NCI-H1436 (cell line): ENCODE measurements at regions not wholly inside any gene's neighbourhood (a gene's known extent, or its start where the extent isn't known, plus 50 kb on each side); places are given as distances from the start of the nearest gene placed in this dataset.

Experiments used
- DNase-seq: peaks from one replicate; lab custom pipeline; 2025; lab: John Stamatoyannopoulos, UW

DNA sequence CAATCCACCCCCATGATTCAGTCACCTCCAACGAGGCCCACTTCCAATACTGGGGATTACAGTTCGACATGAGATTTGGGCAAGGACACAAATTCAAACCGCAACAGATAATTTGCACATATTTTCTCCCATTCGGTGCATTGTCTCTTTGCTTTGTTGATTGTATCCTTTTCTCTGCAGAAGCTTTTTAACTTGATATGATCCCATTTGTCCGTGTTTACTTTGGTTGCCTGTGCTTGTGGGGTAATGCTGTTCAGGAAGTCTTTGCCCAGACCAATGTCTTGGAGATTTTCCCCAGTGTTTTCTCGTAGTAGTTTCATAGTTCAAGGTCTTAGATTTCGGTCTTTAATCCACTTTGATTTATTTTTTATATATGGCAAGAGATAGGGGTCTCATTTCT is 330.8 kb upstream of the SPRY2 start:
- DNase-seq: no peak

DNA sequence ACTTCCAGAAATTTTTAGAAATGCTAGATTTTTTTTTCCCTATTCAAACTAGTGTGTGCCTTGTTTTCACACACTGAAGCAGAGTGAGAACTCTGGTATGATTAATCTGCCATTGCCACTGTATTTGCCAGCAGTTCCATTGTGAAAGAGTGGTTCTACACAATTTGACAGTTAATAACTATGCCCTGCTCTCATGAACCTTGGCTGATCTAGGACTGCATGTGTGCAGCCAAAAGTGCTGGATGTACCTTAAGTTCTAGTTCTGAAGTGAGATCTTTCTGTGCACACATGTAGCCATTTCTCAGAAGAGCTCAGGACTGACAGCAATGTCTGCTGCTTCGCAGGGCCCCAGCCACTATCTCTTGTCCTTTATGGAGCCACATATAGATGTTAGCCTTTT is 328.2 kb upstream of the SPRY2 start:
- DNase-seq: no peak

DNA sequence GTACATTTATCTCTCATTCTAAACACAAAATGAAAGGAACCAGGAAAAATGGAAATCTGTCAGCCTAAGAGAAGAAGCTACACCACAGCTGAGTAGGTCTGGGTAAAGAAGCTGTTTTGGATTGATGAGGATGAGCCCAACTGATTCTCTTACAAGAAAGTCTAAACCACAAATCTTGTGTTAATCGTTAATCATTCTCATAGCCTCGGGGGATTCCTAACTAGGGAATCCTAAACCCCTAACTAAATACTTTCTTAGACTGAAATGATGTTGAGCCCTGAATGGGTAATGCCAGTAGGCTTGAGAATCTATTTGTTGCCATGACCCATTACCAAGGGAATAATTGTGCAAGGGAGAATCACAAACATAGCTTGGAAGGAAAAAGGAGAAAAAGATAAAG is 327.5 kb upstream of the SPRY2 start:
- no peak for DNase-seq

DNA sequence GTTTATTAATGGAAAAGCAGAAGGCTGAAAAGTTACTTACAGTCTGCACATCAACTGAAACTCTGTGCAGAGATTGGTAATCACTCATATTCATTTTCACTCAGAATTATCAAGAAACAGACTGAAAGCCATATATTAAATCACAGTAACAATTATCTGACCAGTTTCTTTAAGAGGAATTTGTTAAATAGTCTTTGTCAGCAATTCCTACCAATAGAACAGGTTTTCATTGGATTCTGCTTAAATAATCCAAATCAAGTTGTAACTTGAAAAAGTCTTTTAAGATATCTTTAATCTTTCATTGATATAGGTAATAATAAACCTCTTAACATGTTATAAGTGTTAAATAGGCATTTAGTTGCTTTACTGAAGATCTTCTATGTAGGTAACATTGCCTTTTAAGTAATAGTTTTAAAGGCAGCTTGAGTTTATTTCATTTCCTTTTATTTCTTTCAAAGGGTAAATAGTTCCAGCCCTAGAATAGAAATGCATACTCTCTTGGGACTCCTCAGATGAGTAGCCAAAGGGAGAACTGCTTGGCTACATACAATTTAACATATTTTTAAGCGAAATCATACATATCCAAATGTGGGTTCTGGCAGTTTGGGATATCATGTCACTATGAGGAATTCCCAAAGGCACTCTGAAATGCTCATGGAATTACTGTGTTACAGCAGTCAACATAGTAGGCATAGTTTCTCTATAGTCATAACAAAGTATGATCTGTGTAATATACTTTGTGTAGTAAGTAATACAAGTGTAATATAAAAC is 326.0 kb upstream of the SPRY2 start:
- no peak for DNase-seq

DNA sequence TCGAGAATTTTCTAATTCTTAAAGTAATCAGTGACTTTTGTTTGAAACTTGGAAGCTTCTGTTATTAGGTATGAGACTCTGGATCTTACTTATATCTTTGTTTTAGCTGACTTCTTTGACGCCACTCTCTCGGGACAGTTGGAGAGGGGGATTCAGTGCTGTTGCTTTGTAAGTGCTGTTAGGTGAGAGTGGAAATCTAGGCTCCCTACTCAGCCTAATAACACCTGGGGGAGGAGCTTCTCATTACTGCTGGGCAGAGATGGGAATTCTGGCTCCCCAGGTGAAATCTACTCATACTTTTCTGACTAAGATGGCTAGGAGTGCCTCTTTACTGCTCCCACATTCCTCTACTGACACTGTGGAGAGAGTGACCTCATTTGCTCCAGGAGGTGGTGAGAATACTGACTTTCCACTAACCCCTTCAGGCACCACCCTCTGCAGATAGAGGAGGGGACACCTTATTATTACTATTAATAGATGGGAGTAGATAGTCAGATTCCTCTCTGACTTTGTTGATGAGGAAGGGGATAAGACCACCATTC is 324.9 kb upstream of the SPRY2 start:
- no peak for DNase-seq

DNA sequence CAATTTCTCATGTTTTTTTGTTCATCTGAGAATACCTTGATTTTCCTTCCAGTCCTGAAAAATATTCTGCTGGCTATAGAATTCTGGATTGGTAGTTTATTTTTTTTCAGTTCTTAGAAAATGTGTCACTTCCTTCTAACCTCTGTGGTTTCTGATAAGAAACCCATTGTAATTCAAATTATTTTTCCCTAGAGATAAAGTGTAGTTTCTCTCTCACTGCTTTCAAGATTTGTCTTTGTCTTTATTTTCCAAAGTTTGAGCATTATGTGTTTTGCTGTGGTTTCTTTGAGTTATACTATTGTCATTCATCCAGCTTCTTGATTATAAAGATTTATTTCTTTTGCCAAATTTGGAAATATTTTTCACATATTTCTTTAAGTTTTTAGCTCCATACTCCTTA is 324.0 kb upstream of the SPRY2 start:
- DNase-seq: no peak

DNA sequence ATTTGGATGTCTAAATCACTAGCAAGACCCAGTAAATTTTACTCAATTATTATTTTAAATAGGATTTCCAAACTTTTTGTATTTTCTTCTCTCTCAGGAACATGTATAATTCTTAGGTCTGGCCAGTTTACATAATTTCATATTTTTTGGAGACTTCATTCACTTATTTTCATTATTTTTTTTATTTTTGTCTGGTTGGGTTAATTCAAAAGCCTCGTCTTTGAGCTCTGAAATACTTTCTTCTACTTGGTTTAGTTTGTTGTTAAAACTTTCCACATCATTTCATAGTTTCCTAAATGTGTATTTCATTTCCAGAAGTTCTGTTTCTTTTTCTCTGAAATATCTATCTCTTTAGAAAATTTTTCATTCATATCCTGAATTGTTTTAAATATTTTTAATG is 322.9 kb upstream of the SPRY2 start:
- DNase-seq: no peak

DNA sequence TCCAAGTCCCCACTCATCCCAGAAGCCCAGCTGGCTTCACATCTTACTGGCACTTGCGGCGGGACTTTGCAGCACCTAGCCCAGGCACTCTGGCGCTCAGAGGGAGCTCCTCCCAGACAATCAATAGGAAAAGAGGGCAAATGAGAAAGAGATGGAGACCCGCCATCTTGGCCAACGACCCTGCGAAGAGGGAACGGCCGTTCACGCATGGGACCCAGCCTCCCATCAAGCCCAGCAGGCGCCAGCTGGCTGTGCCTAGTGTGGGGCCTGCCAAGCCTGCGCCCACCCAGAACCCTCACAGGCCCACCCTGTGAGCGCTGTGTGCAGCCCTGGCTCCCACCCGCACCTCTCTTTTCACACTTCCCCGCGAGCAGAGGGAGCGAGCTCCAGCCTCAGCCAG is 317.8 kb upstream of the SPRY2 start:
- no peak for DNase-seq

DNA sequence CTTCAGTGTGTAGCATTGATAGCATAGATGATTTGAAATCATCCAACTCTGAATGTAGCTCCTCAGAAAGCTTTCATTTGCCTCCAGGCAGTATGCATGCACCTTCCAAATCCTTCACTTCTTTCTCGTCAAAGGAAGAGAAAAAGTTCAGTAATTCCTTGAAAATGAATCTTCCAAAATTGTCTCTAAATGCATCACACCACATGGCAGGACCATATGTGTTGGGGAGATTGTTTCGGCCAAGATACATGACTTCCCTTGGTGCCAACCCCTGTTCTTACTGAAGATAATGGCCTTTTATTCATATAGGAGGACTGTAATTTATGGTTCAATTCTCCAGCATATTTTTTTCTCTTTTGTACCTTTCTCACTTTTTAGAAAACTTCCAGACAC is 315.6 kb upstream of the SPRY2 start:
- no peak for DNase-seq

DNA sequence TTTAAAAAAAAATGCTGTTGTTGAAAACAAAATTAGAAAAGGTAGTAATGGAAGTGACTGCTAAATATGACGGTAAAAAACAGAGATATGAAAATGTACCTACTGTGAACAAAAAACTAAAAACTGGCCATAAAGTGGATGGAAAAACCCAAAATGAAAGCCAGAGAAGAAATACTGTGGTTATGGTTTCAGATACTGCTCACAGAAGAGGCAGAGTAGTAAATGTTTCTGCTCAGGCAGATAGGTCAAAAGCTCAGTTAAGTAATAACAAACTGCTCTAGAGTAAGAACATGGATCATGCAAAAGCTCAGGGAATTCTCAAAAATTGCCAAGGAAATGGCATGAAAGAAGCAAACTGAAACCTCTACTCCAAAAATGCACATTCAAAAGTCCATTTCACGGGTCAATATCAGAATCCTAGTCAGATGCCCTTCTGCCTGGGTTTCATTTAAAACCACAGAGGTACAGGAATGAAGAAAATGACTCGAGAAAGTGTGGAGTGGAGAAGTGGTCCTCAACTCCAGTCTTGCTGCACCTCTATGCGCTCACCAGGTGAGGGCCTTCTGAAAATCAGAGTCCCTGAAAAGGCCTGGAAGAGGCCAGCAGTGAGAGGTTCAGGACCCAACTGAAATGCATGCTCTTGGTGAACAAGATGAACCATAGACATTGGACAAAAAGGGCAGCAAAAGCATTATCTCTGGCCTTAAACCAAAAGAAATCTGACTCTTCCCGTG is 315.0 kb upstream of the SPRY2 start:
- DNase-seq: no peak

DNA sequence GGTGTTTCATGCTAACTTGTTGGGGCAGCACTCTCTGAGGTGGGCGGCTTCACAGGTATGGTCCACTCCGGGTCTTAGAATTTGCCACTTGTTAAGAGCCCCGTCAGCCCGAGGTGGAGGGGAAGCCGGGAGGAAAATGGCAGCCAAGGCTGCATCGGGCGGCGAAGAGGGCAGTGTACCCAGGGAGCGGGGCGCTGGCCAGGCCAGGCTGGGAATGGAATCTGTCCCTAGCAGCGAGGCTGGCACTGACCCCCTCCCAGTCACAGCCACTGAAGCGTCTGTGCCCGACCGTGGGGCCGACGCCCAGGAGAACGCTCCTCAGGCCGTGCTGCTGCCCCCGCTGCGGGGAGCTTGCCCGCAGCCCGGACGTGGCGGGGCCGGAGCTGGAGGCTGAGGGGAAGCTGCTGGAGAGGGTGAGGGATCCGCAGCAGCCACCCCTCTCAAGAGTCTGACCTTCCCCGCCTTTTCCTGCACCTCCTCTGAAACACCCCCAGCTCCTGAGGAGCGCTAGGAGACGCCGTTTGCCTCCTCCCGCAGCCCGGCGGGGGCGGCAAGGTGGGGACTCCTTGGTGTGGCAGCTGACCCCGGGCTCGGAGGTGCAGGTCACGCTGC is 313.8 kb upstream of the SPRY2 start:
- DNase-seq: no peak

DNA sequence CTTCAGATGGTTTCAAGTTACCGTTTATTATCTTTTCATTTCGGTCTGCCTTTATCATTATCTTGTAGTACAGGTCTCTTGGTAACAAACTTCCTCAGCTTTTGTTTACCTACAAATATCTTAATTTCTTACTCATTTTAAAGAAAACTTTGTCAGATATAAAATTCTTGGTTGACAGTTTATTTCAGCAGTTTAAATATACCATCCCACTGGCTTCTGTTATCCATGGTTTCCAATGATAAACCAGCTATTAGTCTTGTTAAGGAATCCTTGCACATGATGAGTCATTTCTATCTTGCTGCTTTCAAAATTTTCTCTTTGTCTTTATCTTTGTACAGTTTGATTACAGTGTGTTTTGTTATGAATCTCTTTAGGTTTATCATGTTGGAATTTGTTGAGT is 308.3 kb upstream of the SPRY2 start:
- DNase-seq: no peak

DNA sequence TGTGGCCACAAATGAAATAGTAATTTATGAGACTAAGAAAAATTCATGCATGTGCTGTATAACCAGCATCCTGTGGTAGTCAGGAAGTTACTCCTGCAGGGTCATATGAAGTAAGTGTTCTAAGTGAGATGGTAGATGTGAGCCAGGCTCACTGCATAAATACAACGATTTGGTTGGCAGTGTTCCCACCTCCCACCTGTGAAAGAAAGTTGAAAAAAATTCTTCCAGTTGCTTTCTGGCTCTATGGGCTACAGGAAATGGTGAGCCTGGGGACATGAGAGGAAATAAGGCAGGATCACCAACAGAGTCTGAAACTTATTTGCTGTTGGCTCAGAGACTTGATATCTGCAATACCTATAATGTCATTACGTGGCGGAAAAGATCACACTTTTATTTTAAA is 301.7 kb upstream of the SPRY2 start:
- no peak for DNase-seq

DNA sequence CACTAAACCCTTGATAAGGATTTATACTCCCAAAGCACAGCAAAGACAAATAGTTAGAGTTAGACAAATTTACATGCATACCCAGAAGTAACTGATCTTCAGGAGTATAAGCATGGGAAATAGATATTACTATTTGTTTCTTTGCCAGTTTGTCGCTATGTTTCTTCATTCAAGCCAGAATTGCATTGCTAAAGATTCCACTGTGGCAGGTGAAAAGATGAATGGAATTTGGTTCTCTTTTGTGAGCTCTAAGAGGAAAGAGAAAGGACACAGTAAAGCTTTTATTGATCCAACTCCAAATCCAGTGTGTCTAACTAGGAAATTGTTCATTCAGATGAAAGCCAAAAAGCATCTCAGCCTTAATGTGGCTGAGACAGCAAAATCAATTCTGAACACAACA is 292.3 kb upstream of the SPRY2 start:
- DNase-seq: no peak

DNA sequence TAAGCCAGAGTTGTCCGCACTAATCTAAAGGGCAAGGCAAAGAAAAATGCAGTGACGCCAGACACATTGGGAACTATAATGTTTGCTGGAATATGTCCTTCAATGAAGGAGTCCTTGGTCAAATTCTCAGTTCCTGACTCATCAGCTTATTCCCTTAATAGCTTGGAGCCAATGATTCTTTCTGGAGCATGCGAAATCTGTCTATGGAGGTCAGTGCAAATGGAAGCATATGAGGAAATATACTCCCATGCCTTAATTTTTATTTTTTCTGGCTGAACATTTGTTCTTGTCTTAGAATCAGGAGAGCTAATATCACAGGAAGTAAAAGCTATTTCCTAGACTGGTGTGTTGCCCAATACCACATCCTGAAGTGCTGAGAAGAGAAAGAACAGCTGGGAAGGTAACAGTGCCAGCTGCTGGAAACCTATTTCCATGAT is 289.8 kb upstream of the SPRY2 start:
- DNase-seq: no peak

DNA sequence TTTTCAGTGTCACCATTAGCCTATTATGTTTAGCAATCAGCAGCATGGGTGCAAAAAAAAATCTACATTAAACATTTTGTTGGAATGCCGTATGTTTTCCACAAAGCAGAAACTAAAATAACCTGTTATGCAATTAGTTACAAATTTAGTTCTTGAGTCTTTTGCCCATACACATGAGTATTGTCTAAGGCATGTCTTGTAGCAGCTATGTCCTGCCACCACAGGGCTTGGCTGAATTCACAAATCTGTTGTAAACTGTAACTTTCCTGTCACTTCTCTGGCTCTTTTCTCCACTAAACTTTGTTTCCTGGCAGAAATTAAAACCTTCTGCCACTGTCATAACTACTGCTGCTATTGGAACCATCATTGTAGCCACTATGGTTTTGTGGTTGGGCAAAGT is 277.9 kb upstream of the SPRY2 start:
- DNase-seq: no peak

DNA sequence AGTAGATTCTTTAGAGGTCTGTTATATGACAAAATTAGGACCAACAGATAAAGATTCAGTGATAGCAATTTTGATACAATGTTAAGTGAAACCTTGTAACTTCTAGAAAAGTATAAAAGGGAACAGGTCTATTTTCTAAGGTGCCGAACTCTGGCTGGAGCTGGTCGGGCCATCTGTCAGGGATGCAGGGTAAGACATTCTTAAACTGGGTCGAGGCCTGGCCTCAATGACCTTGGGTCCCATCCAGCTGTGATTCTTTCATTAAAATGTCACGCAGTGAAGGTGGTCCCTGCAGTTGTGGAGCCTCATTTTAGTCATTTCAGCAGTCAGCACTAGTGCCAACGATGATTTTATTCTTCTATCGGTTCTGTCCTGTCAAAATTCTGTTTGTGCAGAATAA is 271.9 kb upstream of the SPRY2 start:
- DNase-seq: no peak

DNA sequence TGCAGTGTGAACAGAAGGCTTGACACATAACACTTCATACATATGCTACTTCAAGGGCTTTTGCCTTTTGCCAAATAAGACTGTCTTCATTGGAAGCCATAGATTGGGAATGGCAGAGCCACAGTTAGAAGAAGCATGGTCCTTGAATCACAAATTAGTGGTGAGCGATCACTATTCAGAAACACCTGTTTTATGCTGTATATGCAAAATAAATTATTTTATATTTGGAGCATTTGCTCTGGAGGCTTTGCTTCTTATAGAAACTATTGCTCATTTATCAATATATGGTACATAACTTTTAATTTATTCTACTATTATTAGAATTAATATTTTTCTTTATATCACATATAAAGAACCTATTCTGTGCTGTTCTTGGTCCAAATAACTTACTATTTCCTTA is 270.4 kb upstream of the SPRY2 start:
- DNase-seq: no peak

DNA sequence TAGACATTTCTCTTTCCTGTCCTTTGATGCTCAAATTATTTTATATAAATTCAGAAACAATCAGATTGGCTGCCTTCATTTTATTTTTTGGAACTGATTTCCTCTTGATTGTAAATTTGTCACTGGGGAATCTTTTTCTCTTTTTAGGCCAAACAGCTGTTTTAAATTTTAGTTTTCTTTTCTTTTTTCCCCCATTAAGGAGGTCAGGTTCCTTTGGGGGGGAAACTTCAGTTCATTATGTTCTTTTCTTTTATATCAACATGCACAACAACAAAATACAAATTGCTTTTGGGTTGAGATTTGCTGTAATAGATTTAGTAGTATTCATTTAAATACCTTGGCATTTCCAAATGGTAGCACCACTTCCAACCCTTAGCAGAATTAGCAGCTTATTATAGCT is 264.8 kb upstream of the SPRY2 start:
- no peak for DNase-seq

DNA sequence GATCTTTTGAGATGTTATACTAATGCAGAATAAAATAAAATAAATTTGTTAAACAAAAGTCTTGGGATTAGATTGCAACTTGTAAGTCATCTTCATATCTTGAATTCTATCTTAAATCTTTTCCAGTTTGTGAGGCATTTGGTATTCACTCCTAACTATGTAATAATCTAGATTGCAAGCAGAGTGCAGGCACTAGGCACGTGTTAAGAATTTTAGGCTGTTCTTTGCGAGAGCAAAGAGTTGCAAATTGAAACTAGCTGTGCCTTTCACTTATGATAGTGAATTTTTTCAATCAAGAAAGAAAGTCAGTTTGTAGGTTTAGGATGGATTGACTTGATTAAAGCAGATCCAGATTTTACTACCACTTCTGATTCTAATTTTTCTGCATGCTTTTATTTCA is 264.1 kb upstream of the SPRY2 start:
- no peak for DNase-seq

DNA sequence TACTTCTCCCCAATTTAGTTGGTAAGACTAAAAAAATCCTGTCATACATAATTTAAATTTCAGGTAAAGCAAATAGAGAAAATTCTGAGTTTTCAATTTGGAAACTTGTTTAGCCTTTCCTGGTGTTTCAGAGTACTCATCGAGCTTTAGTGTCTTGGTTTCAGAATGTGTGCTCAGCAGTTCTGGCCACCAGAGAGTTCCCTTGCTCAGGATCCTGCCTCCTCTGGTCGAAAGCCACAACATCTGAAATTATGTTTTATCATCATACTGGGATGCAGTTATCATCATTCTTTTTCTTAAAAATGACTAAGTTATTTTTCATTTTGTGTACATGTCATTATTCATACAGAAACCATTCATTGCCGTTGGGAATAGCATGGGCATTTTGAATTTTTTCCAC is 263.2 kb upstream of the SPRY2 start:
- no peak for DNase-seq

DNA sequence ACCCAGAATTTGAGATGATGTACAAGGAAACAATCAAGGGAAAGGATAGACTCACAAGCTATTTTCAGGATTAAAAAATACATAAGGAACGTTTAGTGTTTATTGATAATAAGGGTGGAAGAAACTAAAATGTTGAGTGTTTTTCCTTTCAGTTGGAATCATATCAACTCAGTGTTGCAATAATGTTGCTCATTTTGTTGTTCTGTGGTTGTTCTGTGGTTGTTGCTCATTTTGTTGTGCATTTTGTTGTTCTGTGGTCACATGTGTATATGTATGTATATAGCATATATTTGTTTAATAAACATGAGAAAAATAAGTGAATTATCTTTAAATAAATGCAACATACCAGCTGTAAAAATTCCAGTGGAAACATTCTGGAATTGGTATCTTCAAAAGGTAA is 262.4 kb upstream of the SPRY2 start:
- no peak for DNase-seq

DNA sequence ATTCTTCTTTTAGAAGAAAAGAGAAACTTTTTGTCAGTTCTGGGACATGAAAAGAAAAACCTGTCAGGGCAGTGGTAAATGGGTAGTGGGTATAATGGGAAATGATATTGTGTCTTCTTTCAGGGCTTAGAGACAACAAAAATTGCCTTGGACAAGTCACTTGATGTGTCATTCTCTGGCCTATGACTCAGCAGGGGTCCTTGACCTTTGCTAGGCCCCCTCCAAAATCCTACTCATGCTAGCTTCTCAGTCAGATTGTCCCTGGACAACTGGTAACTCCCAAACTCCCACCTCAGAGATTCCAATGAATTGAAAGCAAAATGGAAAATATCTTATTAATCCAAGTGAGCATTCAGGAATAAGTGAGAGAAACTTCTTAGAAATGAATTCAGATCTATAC is 258.8 kb upstream of the SPRY2 start:
- no peak for DNase-seq
